SH-SY5Y (cell line): ENCODE measurements at regions not wholly inside any gene's neighbourhood (a gene's known extent, or its start where the extent isn't known, plus 50 kb on each side); places are given as distances from the start of the nearest gene placed in this dataset.

ENCODE experiments used
- GATA2 ChIP-seq: IDR thresholded peaks from 2 replicates; pipeline ENCODE4 v1.6.1; 2011; ENCODE audit warnings: mild to moderate bottlenecking, low read depth, low read length
- GATA3 ChIP-seq: IDR thresholded peaks from 2 replicates; pipeline ENCODE4 v1.6.1; 2011; ENCODE audit warnings: low read depth, mild to moderate bottlenecking, low read length, moderate library complexity

DNA sequence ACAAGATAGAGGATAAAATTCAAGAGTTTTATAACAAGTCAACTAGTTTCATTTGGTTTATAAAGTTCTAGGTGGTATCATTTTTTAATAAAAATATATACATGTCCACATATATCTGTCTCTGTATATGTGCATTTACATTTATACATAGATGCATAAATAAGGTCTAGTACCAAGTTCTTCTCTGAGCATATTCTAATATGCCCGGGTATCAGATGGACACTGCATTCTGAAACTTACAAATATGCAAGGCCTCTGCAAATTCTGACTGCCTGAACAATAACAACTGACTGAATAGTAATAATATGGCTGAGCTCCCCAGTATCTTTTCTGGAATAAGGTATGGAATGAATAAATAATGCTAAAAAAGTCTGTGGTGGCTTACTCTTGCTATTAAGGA lies 304.8 kb downstream of the KLF12 start:
- no peak for TF ChIP-seq GATA2
- no peak for TF ChIP-seq GATA3
